ENCODE measurements at regions not wholly inside any gene's neighbourhood (a gene's known extent, or its start where the extent isn't known, plus 50 kb on each side); places are given as distances from the start of the nearest gene placed in this dataset.

- dilution Hi-C loops (cut with HindIII; ENCODE audit: low sequenced_read_pairs, unreplicated experiment): no loop called here
- H2AFZ ChIP-seq (replicated peaks; ENCODE audit: low read length, poor library complexity): no peak overlapping the region
- no peak overlapping the region for H3K4ac ChIP-seq (ENCODE audit: low read depth, low read length)
- no TSS peak for BruUV-seq (replicated peaks)
- peaks cover 0 to 4% of the 10 kb centered on the region in 2 experiments; a peak in 1 of 4 replicates for H3K79me1 ChIP-seq (ENCODE audit: low read depth in 1 of 2, low read length in 2 of 2)
- no peaks in the 10 kb centered on the region for H3K9me3 ChIP-seq (ENCODE audit: control insufficient read depth, insufficient read depth, low read length)
- H3K9ac ChIP-seq (ENCODE audit: low read depth, low read length): no peak overlapping the region
- H2BK5ac ChIP-seq (ENCODE audit: low read depth, low read length, poor library complexity, severe bottlenecking): no peak overlapping the region
- H2BK15ac ChIP-seq (ENCODE audit: low read depth, low read length): 0 out of 3 replicates have a peak overlapping the region, but pooled peaks have one; percentile 80
- WGBS, 2 experiments (ENCODE audit: extremely low coverage in 2 of 2, insufficient read length in 1 of 2): no CpG with 5 or more reads among the region's 1 CpG
- H2BK20ac ChIP-seq (ENCODE audit: low read depth, low read length): no peak overlapping the region
- H3K4me3 ChIP-seq (ENCODE audit: insufficient read depth, low read depth, low read length): no peak overlapping the region
- POLR2A ChIA-PET (ENCODE audit: unreplicated experiment): no interaction called here
- peak overlapping the region in 1 of 2 experiments; percentile 60; a peak in 1 of 4 replicates for H4K8ac ChIP-seq (ENCODE audit: low read depth in 2 of 2, low read length in 2 of 2)
- no peak overlapping the region for H4K91ac ChIP-seq (ENCODE audit: insufficient read depth, low read depth, low read length)
- H2BK120ac ChIP-seq (ENCODE audit: low read depth, low read length): peak overlapping the region; percentile 54; the same call in 1 of the 2 replicates
- H3K23ac ChIP-seq (ENCODE audit: low read depth, low read length): no peak overlapping the region
- no peaks in the 10 kb centered on the region for H3K27me3 ChIP-seq (ENCODE audit: control insufficient read depth, insufficient read depth, low read length)
- ATAC-seq (ENCODE audit: low read depth) (no peak), DNase-seq (no peak)
- CTCF ChIA-PET: interaction anchor here (0.6 kb wide), 1 partner anchor 75 kb away, joined by 4 read pairs; no protein-coding TSS in a partner anchor
- in situ Hi-C loops (cut with MboI; ENCODE audit: low sequenced_read_pairs): no loop called here
- H3K36me3 ChIP-seq (ENCODE audit: control insufficient read depth, insufficient read depth, low read length): no peaks in the 10 kb centered on the region
- no peak overlapping the region for H3K18ac ChIP-seq (ENCODE audit: low read depth, low read length)
- intact Hi-C loops (cut with micrococcal nuclease): no loop called here
- no peak overlapping the region for H2AK5ac ChIP-seq (ENCODE audit: low read depth, low read length)
- H4K20me1 ChIP-seq (ENCODE audit: insufficient read depth, low read length): no peaks in the 10 kb centered on the region
- H3K14ac ChIP-seq (replicated peaks; ENCODE audit: low read depth, low read length): no peak overlapping the region
- TF ChIP-seq MAFK (IDR thresholded peaks at IDR 0.05; ENCODE audit: low read depth, low read length) (no peak), RAD21 (IDR thresholded peaks at IDR 0.05; ENCODE audit: low read length) (no peak), RCOR1 (IDR thresholded peaks at IDR 0.05; ENCODE audit: insufficient replicate concordance, low read length) (no peak), CEBPB (IDR thresholded peaks at IDR 0.05; ENCODE audit: low read depth, low read length) (no peak), MXI1 (IDR thresholded peaks at IDR 0.05; ENCODE audit: borderline replicate concordance, low read depth, low read length) (no peak), BHLHE40 (IDR thresholded peaks at IDR 0.05; ENCODE audit: low read depth, low read length) (no peak)
- no peak overlapping the region for H3K56ac ChIP-seq (ENCODE audit: extremely low read depth, insufficient read depth, low read length)
- H3K4me2 ChIP-seq (ENCODE audit: low read depth, low read length): no peak overlapping the region
- peaks cover 3% of the 10 kb centered on the region; the same call in 1 of the 2 replicates for H3K9me1 ChIP-seq (ENCODE audit: insufficient read depth, low read length)
- H3K27ac ChIP-seq (ENCODE audit: insufficient read depth, low read length): no peak overlapping the region
- H2AK9ac ChIP-seq (replicated peaks; ENCODE audit: low read depth, low read length, poor library complexity): no peak overlapping the region
- peaks cover 2% of the 10 kb centered on the region for H3K4me1 ChIP-seq (ENCODE audit: control insufficient read depth, insufficient read depth, low read length)
- H4K5ac ChIP-seq (ENCODE audit: low read depth, low read length): no peak overlapping the region
Observed at GRCh38 chr20:53779822-53780221, 186.2 kb upstream of the ZNF217 start.

Data from IMR-90 (cell line).